C4-2B (cell line): ENCODE measurements at regions not wholly inside any gene's neighbourhood (a gene's known extent, or its start where the extent isn't known, plus 50 kb on each side); places are given as distances from the start of the nearest gene placed in this dataset.

Experiments used
- H3K27ac ChIP-seq: fragments of 450-650 bp; 2 replicates; pipeline ENCODE4 v1.5.1; 2017
- ZFX ChIP-seq: fragments of 450-650 bp; IDR thresholded peaks from 2 replicates; pipeline ENCODE4 v1.6.1; 2017
- TF ChIP-seq, protein P1 (sequence below): fragments of 450-650 bp; conservative IDR thresholded peaks from 2 replicates; pipeline ENCODE4 v1.5.1; 2017; ENCODE audit warnings: mild to moderate bottlenecking

DNA sequence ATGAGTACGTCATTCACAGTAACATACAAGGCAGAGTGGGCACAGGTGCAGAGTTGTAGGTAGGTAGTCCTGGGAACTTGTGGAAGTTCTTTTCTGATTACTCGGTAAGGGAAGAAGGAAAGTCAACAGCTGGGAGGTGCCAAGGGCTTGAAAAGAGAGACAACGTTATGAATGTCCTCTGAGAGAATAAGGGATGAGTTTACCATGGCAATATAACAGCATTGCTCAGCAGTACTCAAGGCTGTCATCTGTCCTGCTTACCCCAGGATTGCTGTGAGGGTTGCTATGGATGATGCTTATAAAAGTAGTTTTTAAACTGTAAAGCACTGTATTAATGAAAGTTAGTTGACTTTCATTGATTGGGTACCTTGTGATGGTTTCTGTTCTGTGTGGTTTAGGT, 369.1 kb upstream of the SGCD start:
- no peak overlapping the region for H3K27ac ChIP-seq
- TF ChIP-seq ZFX: no peak
- TF ChIP-seq, protein P1, sequence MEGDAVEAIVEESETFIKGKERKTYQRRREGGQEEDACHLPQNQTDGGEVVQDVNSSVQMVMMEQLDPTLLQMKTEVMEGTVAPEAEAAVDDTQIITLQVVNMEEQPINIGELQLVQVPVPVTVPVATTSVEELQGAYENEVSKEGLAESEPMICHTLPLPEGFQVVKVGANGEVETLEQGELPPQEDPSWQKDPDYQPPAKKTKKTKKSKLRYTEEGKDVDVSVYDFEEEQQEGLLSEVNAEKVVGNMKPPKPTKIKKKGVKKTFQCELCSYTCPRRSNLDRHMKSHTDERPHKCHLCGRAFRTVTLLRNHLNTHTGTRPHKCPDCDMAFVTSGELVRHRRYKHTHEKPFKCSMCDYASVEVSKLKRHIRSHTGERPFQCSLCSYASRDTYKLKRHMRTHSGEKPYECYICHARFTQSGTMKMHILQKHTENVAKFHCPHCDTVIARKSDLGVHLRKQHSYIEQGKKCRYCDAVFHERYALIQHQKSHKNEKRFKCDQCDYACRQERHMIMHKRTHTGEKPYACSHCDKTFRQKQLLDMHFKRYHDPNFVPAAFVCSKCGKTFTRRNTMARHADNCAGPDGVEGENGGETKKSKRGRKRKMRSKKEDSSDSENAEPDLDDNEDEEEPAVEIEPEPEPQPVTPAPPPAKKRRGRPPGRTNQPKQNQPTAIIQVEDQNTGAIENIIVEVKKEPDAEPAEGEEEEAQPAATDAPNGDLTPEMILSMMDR: no peak

DNA sequence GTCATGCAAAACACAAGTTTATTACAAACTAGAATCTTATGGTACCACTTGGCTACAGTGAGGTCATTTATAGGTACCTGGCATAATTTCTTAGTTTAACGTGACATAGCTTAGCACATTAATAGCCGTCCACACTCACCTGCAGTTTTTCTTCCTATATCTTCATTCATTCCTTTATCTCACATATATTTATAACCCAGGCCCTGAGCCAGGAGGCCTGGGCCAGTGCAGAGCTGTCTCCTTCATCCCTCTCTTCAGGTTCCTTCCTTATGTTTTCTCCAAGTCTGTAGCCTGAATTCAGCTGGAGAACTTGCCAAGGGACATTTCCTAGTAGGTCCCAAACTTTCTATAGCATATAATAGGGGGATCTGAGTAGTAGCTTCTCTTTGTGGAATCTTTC, 367.9 kb upstream of the SGCD start:
- TF ChIP-seq, protein P1: no peak
- no peak for TF ChIP-seq ZFX
- H3K27ac ChIP-seq: no peak overlapping the region

DNA sequence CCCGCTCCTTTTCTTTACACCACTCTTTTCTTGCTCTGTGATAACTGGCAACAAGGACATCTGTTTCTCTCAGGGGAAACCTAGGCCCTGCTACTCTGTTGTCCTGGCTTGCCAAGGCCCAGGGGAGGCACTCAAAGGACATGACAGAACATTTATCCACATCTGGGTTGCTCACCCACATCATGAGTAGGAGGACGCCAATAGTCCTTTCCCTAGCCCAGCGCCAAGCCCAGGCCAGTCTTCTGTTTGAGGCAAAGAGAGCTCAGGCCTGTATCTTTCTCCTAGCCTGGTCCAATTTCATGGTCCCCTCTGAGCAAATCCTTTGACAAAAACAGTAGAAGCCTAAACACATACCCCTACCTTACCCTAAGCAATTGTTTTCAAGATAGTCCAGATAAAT, 366.8 kb upstream of the SGCD start:
- TF ChIP-seq, protein P1: no peak
- TF ChIP-seq ZFX: no peak
- H3K27ac ChIP-seq: no peak overlapping the region

DNA sequence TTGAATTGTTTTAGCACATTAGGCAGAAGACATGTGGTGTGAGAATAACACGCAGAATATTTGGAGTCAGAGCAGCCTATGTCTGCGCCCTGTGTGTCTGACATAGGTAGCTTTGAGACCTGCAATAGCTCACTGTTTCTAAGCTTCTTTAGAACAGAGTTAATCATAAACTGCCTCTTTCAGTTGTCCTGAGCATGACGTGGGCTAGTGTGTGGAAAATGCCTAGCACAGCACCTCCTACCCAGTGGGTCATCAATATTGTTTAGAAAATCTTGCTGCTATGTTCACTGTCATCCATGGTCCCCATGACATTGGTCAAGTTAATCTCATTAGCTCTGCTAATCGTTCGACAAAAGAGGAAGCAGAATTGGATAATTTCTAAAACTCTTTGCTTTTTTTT, 357.4 kb upstream of the SGCD start:
- H3K27ac ChIP-seq: no peak overlapping the region
- TF ChIP-seq ZFX: no peak

DNA sequence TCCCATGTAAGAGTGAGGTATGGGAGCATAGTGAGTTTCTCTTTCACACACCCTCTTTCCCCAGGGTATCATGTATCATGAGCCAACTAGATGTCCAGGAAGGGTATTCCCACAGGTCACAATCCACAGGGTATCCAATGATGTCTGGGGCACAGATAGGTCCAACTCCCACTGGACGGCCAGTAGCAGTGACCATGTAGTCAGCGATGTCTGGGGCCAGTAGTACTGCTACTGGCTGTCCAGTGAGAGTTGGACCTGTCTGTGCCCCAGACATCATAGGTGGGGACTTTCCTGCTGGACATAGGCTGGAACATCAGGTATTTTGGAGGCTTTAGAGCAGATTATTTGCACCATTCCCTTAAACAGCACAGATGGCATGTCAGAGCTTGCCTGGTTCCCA, 352.6 kb upstream of the SGCD start:
- H3K27ac ChIP-seq: no peak overlapping the region
- TF ChIP-seq, protein P1: no peak
- TF ChIP-seq ZFX: no peak

DNA sequence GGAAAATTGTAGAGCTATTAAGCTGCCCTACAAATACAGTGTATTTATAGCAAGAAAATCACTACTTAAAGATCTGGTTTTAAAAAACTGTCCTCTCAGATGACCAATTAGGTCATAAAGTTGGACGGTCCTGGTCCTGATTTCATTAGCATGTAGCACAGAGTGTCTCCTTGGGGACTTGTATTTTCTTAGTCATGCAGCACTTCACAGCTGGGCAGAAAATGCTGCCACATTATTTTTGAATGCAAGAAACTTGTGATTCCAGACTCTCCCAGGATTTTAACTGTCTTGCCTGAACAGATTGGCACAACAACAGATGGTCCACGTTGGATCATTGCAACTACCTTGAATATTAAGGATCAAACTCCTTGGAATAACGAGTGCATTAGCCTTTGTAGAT, 348.1 kb upstream of the SGCD start:
- H3K27ac ChIP-seq: no peak overlapping the region
- TF ChIP-seq, protein P1: no peak
- TF ChIP-seq ZFX: no peak

DNA sequence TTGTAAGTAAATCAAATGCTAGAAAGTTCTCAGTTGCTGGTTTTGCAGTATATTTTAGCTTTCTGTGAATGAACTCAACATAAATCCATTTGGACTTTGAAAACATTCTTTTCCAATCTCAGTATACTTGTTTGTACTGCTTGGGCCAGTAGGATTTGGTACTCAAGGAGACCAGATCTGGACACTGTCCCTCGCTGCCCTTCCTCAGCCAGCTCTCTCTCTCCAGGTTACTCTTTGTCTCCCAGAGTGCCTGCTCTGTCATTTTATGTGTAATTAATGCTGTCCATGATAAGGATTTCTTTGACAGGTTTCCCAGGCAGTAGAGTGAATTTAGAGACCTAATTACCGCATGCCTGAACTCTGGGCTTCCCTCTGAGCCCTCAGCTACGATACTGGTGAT, 344.6 kb upstream of the SGCD start:
- H3K27ac ChIP-seq: no peak overlapping the region
- TF ChIP-seq, protein P1: no peak
- TF ChIP-seq ZFX: no peak

DNA sequence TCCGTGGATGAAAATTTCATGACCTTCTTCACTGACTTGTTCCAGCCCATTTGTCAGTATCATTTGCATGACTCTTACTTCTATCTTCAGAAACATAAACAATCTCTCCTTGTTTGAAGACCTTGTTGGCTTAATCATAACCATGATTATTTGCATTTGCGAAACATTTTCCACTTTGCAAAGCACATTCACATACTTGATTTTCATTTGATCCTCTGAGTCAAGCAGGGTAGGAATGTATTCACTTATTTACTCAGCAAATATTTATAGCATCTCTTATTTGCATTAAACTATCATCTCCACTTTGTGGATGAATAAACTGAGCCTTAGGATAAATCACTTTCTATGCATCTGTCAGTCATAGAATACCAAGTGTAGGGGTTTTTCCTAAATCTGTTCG, 343.0 kb upstream of the SGCD start:
- no peak for TF ChIP-seq ZFX
- TF ChIP-seq, protein P1: no peak
- no peak overlapping the region for H3K27ac ChIP-seq
